GM03348 (cell line): ENCODE measurements at regions not wholly inside any gene's neighbourhood (a gene's known extent, or its start where the extent isn't known, plus 50 kb on each side); places are given as distances from the start of the nearest gene placed in this dataset.
A peak's percentile ranks its signal among the peaks of the same experiment; 100 is the strongest.

Experiments used
- DNase-seq: peaks from one replicate; pipeline ENCODE4 v3.0.0; 2012; ENCODE audit warnings: low spot score

- no peak for DNase-seq
Observed at GRCh38 chrX:69027181-69028005, 137.9 kb downstream of the PJA1 start.

- DNase-seq, result no peak
Observed at GRCh38 chrX:69025802-69026301, 139.4 kb downstream of the PJA1 start.

DNA sequence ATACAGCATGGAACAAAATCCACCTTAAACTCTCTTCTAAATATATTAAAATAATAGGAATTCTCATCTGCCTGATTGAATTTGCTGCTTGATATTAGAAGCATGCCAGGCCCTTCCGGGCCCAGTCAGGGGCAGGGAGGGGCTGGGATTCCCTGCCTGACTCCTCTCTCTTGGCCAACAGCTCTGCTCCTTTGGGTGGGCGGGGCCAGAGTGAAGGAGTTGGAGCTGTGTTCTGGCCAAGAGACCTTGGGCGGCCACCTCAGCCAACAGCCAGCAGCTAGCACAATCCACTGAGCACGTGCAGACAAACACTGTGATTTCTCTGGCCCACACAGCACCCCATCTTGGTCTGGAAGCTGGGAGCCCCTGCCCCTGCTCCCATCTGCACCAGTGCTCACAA lies 140.3 kb downstream of the PJA1 start:
- peak; percentile 68 for DNase-seq

- DNase-seq, result no peak
Observed at GRCh38 chrX:69024161-69024736, 141.0 kb downstream of the PJA1 start.

GRCh38 chrX:69022430-69022829 lies 142.8 kb downstream of the PJA1 start:
- DNase-seq, result no peak

- DNase-seq, result no peak
Observed at GRCh38 chrX:69021141-69021960, 143.9 kb downstream of the PJA1 start.

DNA sequence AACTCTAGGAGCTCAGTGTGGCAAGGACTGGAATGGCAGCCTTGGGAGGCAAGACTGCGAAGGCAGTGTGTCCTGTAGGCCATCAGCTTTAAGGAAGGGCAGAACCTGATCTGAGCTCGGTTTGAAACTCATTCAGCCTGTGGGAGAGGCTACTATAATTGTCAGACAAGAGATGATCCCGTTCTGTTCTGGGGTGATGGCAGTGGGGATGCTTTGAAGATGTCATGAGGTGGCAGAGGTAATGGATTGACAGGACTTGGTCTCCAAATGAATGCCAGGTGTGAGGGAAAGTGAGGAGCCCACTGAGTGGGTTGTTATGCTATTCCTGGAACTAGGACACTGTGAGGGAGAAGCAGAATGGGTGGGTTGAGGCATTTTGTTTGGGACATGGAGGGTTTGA lies 144.9 kb downstream of the PJA1 start:
- DNase-seq, result no peak

GRCh38 chrX:69019073-69019890 lies 146.0 kb downstream of the PJA1 start:
- no peak for DNase-seq

DNA sequence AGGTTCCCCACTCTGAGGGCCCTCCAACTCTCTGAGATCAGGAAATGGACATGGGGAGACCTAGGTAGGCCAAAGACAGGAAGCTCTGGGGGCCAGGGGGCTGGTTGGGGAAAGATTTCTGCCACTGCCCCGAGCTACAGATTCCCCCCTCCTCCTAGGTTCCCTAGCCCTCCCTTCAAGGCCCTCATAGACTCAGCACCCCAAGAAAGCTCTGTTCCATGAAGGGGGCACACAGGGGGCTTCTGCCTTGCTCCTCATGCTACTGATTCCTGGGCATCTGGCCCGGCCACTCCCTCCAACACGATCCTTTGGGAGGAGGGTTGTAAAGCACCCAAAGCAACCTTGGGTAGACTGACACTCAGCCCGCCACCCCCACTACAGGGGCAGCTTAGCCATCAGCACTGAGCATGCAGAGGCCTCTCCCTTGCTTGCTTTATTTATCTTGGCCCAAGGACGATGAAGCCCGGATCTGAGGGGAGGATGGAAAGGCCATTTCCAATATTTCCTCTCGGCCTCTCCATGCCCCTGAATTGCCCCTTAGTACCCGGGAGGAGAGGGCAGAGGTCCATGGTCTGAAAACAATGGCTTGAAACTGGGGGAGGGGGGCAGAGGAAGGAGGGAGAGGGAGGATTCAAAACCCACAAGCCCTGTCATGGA lies 146.7 kb downstream of the PJA1 start:
- DNase-seq, result no peak

- no peak for DNase-seq
Observed at GRCh38 chrX:69016293-69016941, 148.8 kb downstream of the PJA1 start.

GRCh38 chrX:69015564-69016292 lies 149.5 kb downstream of the PJA1 start:
- DNase-seq, result no peak

DNA sequence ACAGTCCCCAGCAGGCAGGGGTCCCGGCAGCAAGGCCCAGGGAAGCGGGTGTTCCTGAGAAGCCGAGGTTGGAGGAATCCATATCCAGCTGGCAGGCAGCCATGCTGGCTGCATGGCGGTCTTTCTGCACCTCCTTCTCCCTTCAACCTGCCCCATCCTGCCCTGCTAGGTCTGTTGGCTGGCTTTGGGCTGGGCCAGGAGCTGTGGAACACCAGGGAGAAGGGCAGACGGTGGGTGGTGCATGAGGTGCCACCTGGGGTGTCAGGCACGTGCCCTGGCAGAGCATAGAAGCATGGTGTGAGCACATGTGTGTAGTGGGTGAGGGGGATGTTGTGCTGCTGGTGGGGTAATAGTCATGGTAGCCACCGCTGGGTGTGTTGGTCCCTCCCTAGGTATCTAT lies 150.1 kb downstream of the PJA1 start:
- DNase-seq, result no peak

DNA sequence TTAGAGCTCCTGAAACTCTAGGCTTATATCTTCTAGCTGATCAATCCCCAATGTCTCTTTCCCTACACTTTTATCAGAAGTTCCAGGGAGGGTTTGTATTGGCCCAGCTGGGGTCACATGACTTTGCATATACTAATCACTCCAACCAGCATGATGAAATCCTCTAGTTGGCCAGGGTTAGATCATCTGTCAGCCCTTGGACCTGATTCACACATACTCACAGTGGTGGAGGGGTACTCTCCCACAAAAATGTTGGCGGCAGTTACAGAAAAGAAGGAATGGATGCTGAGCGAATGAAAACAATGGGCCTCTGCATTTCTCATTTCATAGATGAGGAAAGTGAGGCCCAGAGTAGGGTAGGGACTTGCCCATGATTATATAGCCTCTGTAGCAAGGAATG lies 151.1 kb downstream of the PJA1 start:
- DNase-seq, result peak; percentile 20

DNA sequence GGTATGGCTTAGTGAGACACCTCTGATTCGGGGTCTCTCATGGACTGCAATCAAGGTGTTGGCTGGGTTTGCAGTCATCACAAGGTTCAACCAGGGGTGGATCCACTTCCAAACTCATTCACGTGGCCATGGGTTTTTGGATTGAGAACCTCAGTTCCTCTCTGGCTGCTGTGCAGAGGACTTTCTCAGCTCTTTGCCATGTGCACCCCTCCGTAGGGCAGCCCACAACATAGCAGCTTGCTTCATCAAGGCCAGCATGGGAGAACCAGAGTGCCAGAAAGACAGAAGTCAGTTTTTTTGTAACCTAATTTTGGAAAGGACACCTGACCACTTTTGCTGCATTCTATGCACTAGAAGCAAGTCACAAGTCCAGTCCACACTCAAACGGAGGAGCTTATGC lies 154.9 kb downstream of the PJA1 start:
- DNase-seq, result no peak

GRCh38 chrX:69000877-69001276 lies 164.4 kb downstream of the PJA1 start:
- no peak for DNase-seq

DNA sequence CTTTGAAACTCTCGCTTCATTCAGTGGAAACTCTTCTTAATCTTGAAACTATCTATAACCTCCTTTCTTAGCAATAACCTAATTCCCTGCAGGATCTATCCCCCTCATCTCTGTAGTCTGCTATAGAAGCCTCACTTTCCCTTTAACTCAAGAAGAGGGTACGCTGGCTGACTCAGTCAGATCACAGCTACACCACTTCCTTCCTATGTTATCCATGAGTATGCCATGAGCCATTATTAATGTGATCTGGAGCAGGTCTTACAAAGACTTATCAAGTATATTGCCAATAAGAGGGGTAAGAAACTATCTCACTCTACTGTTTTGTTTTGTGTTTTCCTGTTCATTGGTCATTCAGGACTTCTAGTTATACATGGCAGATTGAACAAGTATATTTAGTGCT lies 165.3 kb downstream of the PJA1 start:
- no peak for DNase-seq

DNA sequence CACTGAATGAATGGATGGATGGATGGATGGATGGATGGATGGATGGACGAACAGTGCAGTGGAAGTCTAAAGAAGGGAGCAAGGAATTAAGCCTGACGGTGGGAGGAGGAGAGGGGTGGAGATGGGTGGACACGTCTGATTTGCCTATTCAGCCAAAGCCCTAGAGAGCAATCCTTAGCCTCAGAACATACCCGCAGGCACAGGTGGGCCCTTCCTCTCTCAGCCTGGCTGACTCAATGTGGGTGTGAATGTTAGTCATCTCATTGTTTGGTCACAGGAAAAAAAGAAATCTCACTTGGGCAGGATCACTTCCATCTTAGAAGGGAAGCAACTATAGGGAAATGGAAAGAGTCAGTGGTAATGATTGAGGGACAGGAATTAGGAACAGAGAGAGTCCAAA lies 165.9 kb downstream of the PJA1 start:
- no peak for DNase-seq

GRCh38 chrX:68998716-68999115 lies 166.5 kb downstream of the PJA1 start:
- DNase-seq, result no peak

DNA sequence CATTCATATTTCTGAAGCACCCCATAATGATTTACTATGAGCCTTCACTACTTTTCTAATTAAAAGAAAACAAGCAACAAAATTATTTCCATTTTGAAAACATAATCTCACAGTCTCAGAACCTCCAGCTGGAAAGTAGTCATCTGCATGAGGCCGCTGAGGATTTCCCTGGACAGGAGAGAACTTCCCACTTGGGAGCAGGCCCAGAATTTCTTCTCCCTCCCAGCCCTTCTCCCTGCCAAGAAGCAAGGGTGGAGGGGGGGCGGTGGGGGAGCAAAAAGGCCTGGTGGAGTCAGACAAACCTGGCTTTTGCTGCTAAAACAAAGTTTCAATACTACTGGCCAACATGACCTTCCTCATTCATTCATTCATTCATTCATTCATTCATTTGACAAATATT lies 167.3 kb downstream of the PJA1 start:
- DNase-seq, result peak; percentile 47

DNA sequence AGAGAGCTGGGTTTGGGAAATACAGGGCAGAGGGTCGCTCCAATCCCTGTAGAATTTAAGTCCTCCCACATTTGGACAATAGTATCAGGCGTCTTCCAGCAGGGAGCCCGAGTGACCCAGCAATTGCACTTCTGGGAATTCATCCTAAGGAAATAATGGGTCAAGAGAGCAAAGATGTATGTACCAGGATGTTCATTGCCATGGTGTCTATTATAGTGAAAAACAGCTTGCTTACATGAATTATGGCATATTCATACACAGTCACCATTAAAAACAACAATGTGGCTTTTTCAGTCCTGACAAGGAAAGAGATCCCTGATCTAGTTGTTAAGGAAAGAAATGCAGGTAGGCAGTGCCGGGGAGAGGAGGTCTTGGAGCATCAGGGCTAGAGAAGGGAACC lies 167.7 kb downstream of the PJA1 start:
- no peak for DNase-seq
